CD8-positive, alpha-beta memory T cell (primary cell): ENCODE measurements at regions not wholly inside any gene's neighbourhood (a gene's known extent, or its start where the extent isn't known, plus 50 kb on each side); places are given as distances from the start of the nearest gene placed in this dataset.
"Not testable (repeated sequence)": the region's sequence is repeated elsewhere in the genome, so short reads cannot be mapped to it uniquely, and the experiment has no call there.

Experiments
- CTCF ChIA-PET: fragments of 350-600 bp; sonication (Branson Sonifier 250); formaldehyde crosslinking; loops from one replicate; lab custom pipeline; 2021; ENCODE audit warnings: antibody characterized with exemption; lab: Charles Lee
- POLR2A ChIA-PET: fragments of 350-600 bp; sonication (Branson Sonifier 250); formaldehyde crosslinking; loops from one replicate; lab custom pipeline; 2021; ENCODE audit warnings: antibody characterized with exemption; lab: Charles Lee
- DNase-seq, 5 donors: peaks; one replicate each; pipeline versions ENCODE4 v3.0.0 to v3.0.0-alpha.2; 2020 to 2022; ENCODE audit warnings: mixed read lengths in 1 of 5
- H3K27ac ChIP-seq: one replicate; pipeline ENCODE4 v1.7.0; 2013; ENCODE audit warnings: low read depth, mild to moderate bottlenecking, low read length, moderate library complexity
- H3K27me3 ChIP-seq: 2 replicates; pipeline ENCODE4 v1.7.0; 2013; ENCODE audit warnings: low read length, mild to moderate bottlenecking; ENCODE audit not compliant: insufficient read depth, poor library complexity, severe bottlenecking
- H3K36me3 ChIP-seq: 2 replicates; pipeline ENCODE4 v1.7.0; 2013; ENCODE audit warnings: mild to moderate bottlenecking, low read length, moderate library complexity; ENCODE audit not compliant: insufficient read depth
- H3K4me1 ChIP-seq: 2 replicates; pipeline ENCODE4 v1.7.0; 2013; ENCODE audit warnings: mild to moderate bottlenecking, low read length, moderate library complexity; ENCODE audit not compliant: insufficient read depth
- H3K4me3 ChIP-seq: 2 replicates; pipeline ENCODE4 v1.7.0; 2013; ENCODE audit warnings: mild to moderate bottlenecking, low read length
- H3K9me3 ChIP-seq: 2 replicates; pipeline ENCODE4 v1.7.0; 2013; ENCODE audit warnings: mild to moderate bottlenecking, low read length
- H3K27ac Mint-ChIP-seq, 8 donors: one replicate each; pipeline ENCODE4 v1.8.0; 2020 to 2021; ENCODE audit warnings: mixed read lengths in 8 of 8, mild to moderate bottlenecking in 6 of 8, inconsistent platforms in 3 of 8, moderate library complexity in 3 of 8
- H3K27me3 Mint-ChIP-seq, 2 donors: one replicate each; pipeline ENCODE4 v1.8.0; 2020 to 2021; ENCODE audit warnings: mixed read lengths in 2 of 2, mild to moderate bottlenecking in 1 of 2, moderate library complexity in 1 of 2
- H3K36me3 Mint-ChIP-seq, 3 donors: one replicate each; pipeline ENCODE4 v1.8.0; 2020 to 2021; ENCODE audit warnings: mixed read lengths in 3 of 3, inconsistent platforms in 1 of 3, mild to moderate bottlenecking in 1 of 3
- H3K4me1 Mint-ChIP-seq, 3 donors: one replicate each; pipeline ENCODE4 v1.8.0; 2020 to 2021; ENCODE audit warnings: mixed read lengths in 3 of 3, inconsistent platforms in 1 of 3, mild to moderate bottlenecking in 1 of 3
- H3K4me3 Mint-ChIP-seq, 7 donors: one replicate each; pipeline ENCODE4 v1.8.0; 2020 to 2021; ENCODE audit warnings: mixed read lengths in 7 of 7, mild to moderate bottlenecking in 6 of 7, moderate library complexity in 4 of 7, inconsistent platforms in 2 of 7
- H3K9me3 Mint-ChIP-seq, 5 donors: one replicate each; pipeline ENCODE4 v1.8.0; 2020 to 2022; ENCODE audit warnings: mixed read lengths in 5 of 5, mild to moderate bottlenecking in 3 of 5, moderate library complexity in 2 of 5, inconsistent platforms in 1 of 5

GRCh38 chr6:26957399-26958127 lies 289.9 kb upstream of the PRSS16 start:
- H3K27me3 Mint-ChIP-seq, H3K27me3 ChIP-seq, H3K9me3 Mint-ChIP-seq, H3K36me3 ChIP-seq, H3K9me3 ChIP-seq, H3K4me1 ChIP-seq, POLR2A ChIA-PET, CTCF ChIA-PET, H3K36me3 Mint-ChIP-seq: not testable (repeated sequence)
- Mint-ChIP-seq H3K4me3 (peak overlapping the region; percentile 69 to 95 (median 82)), H3K4me1 (peaks cover 5 to 15% (median 9%) of the 10 kb centered on the region in 3 donors), H3K27ac (peak overlapping the region; percentile 39 to 96 (median 76))
- Histone ChIP-seq H3K4me3 (peak overlapping the region; percentile 32), H3K27ac (peak overlapping the region; percentile 47)
- peak in 1 of 5 donors; percentile 1 for DNase-seq

- H3K4me3 Mint-ChIP-seq, H3K4me3 ChIP-seq, H3K27me3 Mint-ChIP-seq, H3K36me3 Mint-ChIP-seq, H3K27ac ChIP-seq, H3K4me1 Mint-ChIP-seq, H3K9me3 Mint-ChIP-seq, H3K27me3 ChIP-seq, POLR2A ChIA-PET, H3K36me3 ChIP-seq, H3K27ac Mint-ChIP-seq, H3K9me3 ChIP-seq, DNase-seq, CTCF ChIA-PET, H3K4me1 ChIP-seq: not testable (repeated sequence)
These were observed 286.3 kb upstream of the PRSS16 start for GRCh38 chr6:26961236-26961635.

GRCh38 chr6:27002447-27002846 lies 245.1 kb upstream of the PRSS16 start:
- H3K36me3 ChIP-seq, result no peaks in the 10 kb centered on the region
- no peak overlapping the region for H3K4me3 ChIP-seq
- Mint-ChIP-seq H3K4me1 (no peaks in the 10 kb centered on the region), H3K4me3 (no peak overlapping the region), H3K27ac (no peak overlapping the region), H3K36me3 (no peaks in the 10 kb centered on the region), H3K27me3 (peaks cover 7 to 17% of the 10 kb centered on the region in 2 donors), H3K9me3 (peaks cover 0 to 4% (median 0%) of the 10 kb centered on the region in 5 donors)
- no peaks in the 10 kb centered on the region for H3K27me3 ChIP-seq
- H3K4me1 ChIP-seq, result no peaks in the 10 kb centered on the region
- no peak for DNase-seq
- H3K27ac ChIP-seq, result no peak overlapping the region
- CTCF ChIA-PET, result interaction anchor here (0.6 kb wide), 1 partner anchor 737 kb away, joined by 3 read pairs; no protein-coding TSS in a partner anchor
- H3K9me3 ChIP-seq, result no peaks in the 10 kb centered on the region
- POLR2A ChIA-PET, result no interaction called here

- Mint-ChIP-seq H3K36me3 (no peaks in the 10 kb centered on the region), H3K9me3 (peaks cover 0 to 19% (median 9%) of the 10 kb centered on the region in 5 donors), H3K4me3 (no peak overlapping the region), H3K27me3 (peaks cover 10 to 39% of the 10 kb centered on the region in 2 donors), H3K4me1 (no peaks in the 10 kb centered on the region), H3K27ac (no peak overlapping the region)
- ChIA-PET CTCF (no interaction called here), POLR2A (no interaction called here)
- no peak overlapping the region for H3K4me3 ChIP-seq
- no peaks in the 10 kb centered on the region for H3K9me3 ChIP-seq
- H3K36me3 ChIP-seq, result no peaks in the 10 kb centered on the region
- H3K27ac ChIP-seq, result no peak overlapping the region
- H3K27me3 ChIP-seq, result no peaks in the 10 kb centered on the region
- H3K4me1 ChIP-seq, result no peaks in the 10 kb centered on the region
- DNase-seq, result no peak
These were observed 240.5 kb upstream of the PRSS16 start for GRCh38 chr6:27007020-27007419.

- H3K4me1 ChIP-seq, CTCF ChIA-PET, H3K36me3 ChIP-seq, H3K27ac ChIP-seq, H3K27me3 ChIP-seq, H3K9me3 ChIP-seq, H3K4me3 Mint-ChIP-seq, H3K4me3 ChIP-seq, H3K36me3 Mint-ChIP-seq, H3K27ac Mint-ChIP-seq, POLR2A ChIA-PET, H3K4me1 Mint-ChIP-seq, DNase-seq: not testable (repeated sequence)
- Mint-ChIP-seq H3K27me3 (peaks cover 15 to 38% of the 10 kb centered on the region in 2 donors), H3K9me3 (peaks cover 0 to 28% (median 10%) of the 10 kb centered on the region in 5 donors)
These were observed 238.9 kb upstream of the PRSS16 start for GRCh38 chr6:27008613-27009012.

- H3K27me3 ChIP-seq, H3K27ac ChIP-seq, H3K4me3 ChIP-seq, DNase-seq, POLR2A ChIA-PET, H3K4me3 Mint-ChIP-seq, H3K4me1 Mint-ChIP-seq, H3K36me3 ChIP-seq, H3K27ac Mint-ChIP-seq, H3K4me1 ChIP-seq, CTCF ChIA-PET, H3K36me3 Mint-ChIP-seq, H3K9me3 ChIP-seq: not testable (repeated sequence)
- H3K9me3 Mint-ChIP-seq, result peaks cover 23 to 43% (median 29%) of the 10 kb centered on the region in 5 donors
- peaks cover 14 to 22% of the 10 kb centered on the region in 2 donors for H3K27me3 Mint-ChIP-seq
These were observed 233.4 kb upstream of the PRSS16 start for GRCh38 chr6:27014053-27014452.

- POLR2A ChIA-PET, result no interaction called here
- H3K27me3 Mint-ChIP-seq, result peaks cover 9 to 11% of the 10 kb centered on the region in 2 donors
- H3K36me3 ChIP-seq, result no peaks in the 10 kb centered on the region
- peaks cover 7 to 17% (median 9%) of the 10 kb centered on the region in 3 donors for H3K4me1 Mint-ChIP-seq
- H3K27me3 ChIP-seq, result no peaks in the 10 kb centered on the region
- peaks cover 17 to 32% (median 27%) of the 10 kb centered on the region in 5 donors for H3K9me3 Mint-ChIP-seq
- no peak overlapping the region for H3K27ac ChIP-seq
- CTCF ChIA-PET, result no interaction called here
- no peak for DNase-seq
- H3K9me3 ChIP-seq, result no peaks in the 10 kb centered on the region
- peaks cover 11% of the 10 kb centered on the region for H3K4me1 ChIP-seq
- no peak overlapping the region for H3K4me3 ChIP-seq
- H3K36me3 Mint-ChIP-seq, result peaks cover 0 to 3% (median 0%) of the 10 kb centered on the region in 3 donors
- H3K27ac Mint-ChIP-seq, result no peak overlapping the region
- H3K4me3 Mint-ChIP-seq, result no peak overlapping the region
These were observed 230.8 kb upstream of the PRSS16 start for GRCh38 chr6:27016689-27017088.

- POLR2A ChIA-PET, H3K36me3 Mint-ChIP-seq, H3K27me3 Mint-ChIP-seq, H3K36me3 ChIP-seq, DNase-seq, CTCF ChIA-PET, H3K4me3 ChIP-seq, H3K27ac ChIP-seq, H3K9me3 ChIP-seq, H3K27me3 ChIP-seq: not testable (repeated sequence)
- H3K4me1 ChIP-seq, result peaks cover 11% of the 10 kb centered on the region
- Mint-ChIP-seq H3K27ac (peak overlapping the region in 1 of 8 donors; percentile 50), H3K4me1 (peaks cover 7 to 17% (median 9%) of the 10 kb centered on the region in 3 donors), H3K9me3 (peaks cover 17 to 32% (median 24%) of the 10 kb centered on the region in 5 donors), H3K4me3 (peak overlapping the region in 1 of 7 donors; percentile 73)
These were observed 229.1 kb upstream of the PRSS16 start for GRCh38 chr6:27018401-27018800.
